ENCODE measurements at regions not wholly inside any gene's neighbourhood (a gene's known extent, or its start where the extent isn't known, plus 50 kb on each side); places are given as distances from the start of the nearest gene placed in this dataset.

GRCh38 chr14:87524011-87524410 is 469.0 kb downstream of the GALC start:
- DNase-seq (ENCODE audit: low spot score): no peak

- DNase-seq (ENCODE audit: low spot score): no peak
Measured at GRCh38 chr14:87522575-87522974, 470.4 kb downstream of the GALC start.

GRCh38 chr14:87508333-87508732 is 484.6 kb downstream of the GALC start:
- no peak for DNase-seq (ENCODE audit: low spot score)

GRCh38 chr14:87503711-87504110 is 489.3 kb downstream of the GALC start:
- no peak for DNase-seq (ENCODE audit: low spot score)

GRCh38 chr14:87497301-87497700 is 495.7 kb downstream of the GALC start:
- no peak for DNase-seq (ENCODE audit: low spot score)

GRCh38 chr14:87494010-87494409 is 499.0 kb downstream of the GALC start:
- DNase-seq (ENCODE audit: low spot score): no peak

- DNase-seq (ENCODE audit: low spot score): no peak
Measured at GRCh38 chr14:87492561-87492960, 500.4 kb downstream of the GALC start.

GRCh38 chr14:87491816-87492215 is 501.2 kb downstream of the GALC start:
- no peak for DNase-seq (ENCODE audit: low spot score)

GRCh38 chr14:87489196-87489819 is 503.7 kb downstream of the GALC start:
- no peak for DNase-seq (ENCODE audit: low spot score)

- no peak for DNase-seq (ENCODE audit: low spot score)
Measured at GRCh38 chr14:87483271-87484260, 509.4 kb downstream of the GALC start.

GRCh38 chr14:87468531-87468930 is 524.5 kb downstream of the GALC start:
- DNase-seq (ENCODE audit: low spot score): no peak

- no peak for DNase-seq (ENCODE audit: low spot score)
Measured at GRCh38 chr14:87467578-87467977, 525.4 kb downstream of the GALC start.

- DNase-seq (ENCODE audit: low spot score): no peak
Measured at GRCh38 chr14:87465770-87466169, 527.2 kb downstream of the GALC start.

- no peak for DNase-seq (ENCODE audit: low spot score)
Measured at GRCh38 chr14:87461704-87462103, 531.3 kb downstream of the GALC start.

- no peak for DNase-seq (ENCODE audit: low spot score)
Measured at GRCh38 chr14:87457720-87458119, 535.3 kb downstream of the GALC start.

- DNase-seq (ENCODE audit: low spot score): no peak
Measured at GRCh38 chr14:87450193-87450592, 542.8 kb downstream of the GALC start.

GRCh38 chr14:87449016-87449415 is 544.0 kb downstream of the GALC start:
- DNase-seq (ENCODE audit: low spot score): no peak

- DNase-seq (ENCODE audit: low spot score): no peak
Measured at GRCh38 chr14:87443787-87444186, 549.2 kb downstream of the GALC start.

- DNase-seq (ENCODE audit: low spot score): no peak
Measured at GRCh38 chr14:87443039-87443438, 549.9 kb downstream of the GALC start.

- no peak for DNase-seq (ENCODE audit: low spot score)
Measured at GRCh38 chr14:87437158-87437557, 555.8 kb downstream of the GALC start.

- no peak for DNase-seq (ENCODE audit: low spot score)
Measured at GRCh38 chr14:87434680-87435079, 558.3 kb downstream of the GALC start.

GRCh38 chr14:87434011-87434410 is 559.0 kb downstream of the GALC start:
- DNase-seq (ENCODE audit: low spot score): no peak

GRCh38 chr14:87432698-87433097 is 560.3 kb downstream of the GALC start:
- DNase-seq (ENCODE audit: low spot score): no peak
